Stimulated activated CD8-positive, alpha-beta memory T cell treated with anti-CD3 and anti-CD28 coated beads, Interleukin-7, amount 100 ng/mL, for 48 hours (primary cell): ENCODE measurements at regions not wholly inside any gene's neighbourhood (a gene's known extent, or its start where the extent isn't known, plus 50 kb on each side); places are given as distances from the start of the nearest gene placed in this dataset.

Source experiments
- DNase-seq, 2 donors: peaks; one replicate each; pipeline ENCODE4 v3.0.0-alpha.2; 2020; ENCODE audit warnings: low read depth in 1 of 2; ENCODE audit errors: extremely low read depth in 1 of 2

DNA sequence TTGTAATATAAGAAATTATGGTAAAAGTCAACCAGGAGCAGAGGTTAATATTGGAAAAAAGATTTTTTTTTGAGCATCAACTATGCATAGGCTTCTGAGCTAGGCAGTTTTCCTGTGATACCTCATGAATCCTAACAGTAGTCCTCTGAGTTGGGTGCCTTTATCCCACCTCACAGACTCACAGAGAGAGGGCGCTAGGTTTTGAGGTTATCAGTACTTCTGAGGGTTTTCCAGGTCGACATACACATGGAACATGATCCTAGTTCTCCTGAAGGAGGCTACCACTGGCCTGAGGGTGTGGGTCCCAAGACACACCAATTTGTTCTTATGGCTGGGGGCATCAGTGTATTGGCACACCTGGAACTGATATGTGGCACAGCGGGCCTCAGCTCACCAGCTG, 358.8 kb upstream of the JAG1 start:
- DNase-seq, result no peak

GRCh38 chr20:11034025-11034424, 360.2 kb upstream of the JAG1 start:
- DNase-seq, result no peak

GRCh38 chr20:11035211-11035610, 361.4 kb upstream of the JAG1 start:
- DNase-seq, result no peak

DNA sequence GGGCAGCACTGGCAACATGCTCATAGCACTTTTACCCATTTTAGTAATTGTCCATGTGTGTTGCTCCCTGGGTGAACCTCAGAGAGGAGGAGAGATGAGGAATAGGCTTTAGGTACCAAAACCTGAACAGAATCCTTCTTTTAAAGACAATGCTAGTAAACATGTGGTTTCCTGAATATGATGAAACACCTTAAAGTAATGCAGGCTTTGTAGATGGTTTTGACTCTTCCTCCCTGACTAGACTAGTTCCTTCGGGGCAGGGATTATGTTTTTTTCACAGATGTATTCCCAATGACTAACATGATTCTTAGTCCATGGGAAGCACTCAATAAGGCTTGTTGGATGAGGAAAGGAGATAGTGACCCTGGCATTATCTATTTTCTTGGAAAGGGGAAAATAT, 367.6 kb upstream of the JAG1 start:
- DNase-seq, result no peak

DNA sequence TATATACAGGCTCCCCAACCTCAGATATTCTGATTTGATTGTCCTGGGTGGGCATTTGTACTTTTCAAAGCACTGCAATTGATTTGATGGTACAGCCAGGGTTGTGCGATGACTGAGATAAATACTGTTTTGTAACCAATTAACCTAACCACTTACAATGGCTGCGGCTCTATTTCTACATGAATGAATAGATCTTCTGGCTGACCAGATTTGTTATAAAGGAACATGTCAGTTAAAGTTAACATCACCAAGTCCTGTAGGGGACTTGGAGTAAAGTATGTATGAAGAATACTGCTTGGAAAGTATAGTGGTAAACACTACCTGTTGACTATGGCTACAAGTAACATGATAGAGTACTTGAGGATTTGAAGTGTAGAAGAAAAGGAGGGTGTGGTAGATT, 369.2 kb upstream of the JAG1 start:
- DNase-seq, result no peak

- DNase-seq, result no peak
These were observed 370.8 kb upstream of the JAG1 start for GRCh38 chr20:11044561-11044960.

DNA sequence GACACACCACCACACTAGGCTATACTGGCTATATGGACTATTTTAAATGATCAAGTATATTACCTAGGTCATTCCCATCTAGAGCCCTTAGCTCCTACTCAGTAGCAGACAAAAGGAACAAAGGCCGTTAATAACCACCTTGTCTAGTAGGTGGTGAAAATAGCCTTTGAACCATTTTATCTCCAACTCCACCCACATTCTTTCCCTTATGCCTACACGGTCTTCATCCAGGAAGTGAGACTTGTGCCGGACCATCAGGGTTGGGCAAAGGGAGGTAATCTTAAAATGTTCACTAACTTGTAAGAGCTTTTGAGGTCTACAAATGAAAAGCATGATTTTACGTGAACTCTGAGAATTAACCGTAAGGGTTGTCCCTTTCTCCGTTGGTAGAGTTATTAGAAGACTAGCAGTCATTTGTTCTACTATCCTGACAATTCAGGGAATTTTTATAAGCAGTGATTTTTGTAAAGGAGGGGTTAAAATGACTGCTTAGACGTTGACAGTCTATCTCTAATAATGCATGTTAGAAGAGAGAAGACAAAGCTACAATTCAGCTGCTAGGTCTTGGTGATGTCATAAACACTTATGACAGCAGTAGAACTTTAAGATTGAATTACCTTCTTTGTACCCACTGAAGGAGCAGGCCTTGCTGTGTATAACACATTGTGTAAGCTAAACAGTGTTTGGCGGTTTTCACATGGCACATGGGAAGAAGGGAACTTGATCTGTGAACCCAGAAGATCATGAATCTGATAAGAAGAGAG, 371.8 kb upstream of the JAG1 start:
- DNase-seq, result no peak

- DNase-seq, result no peak
These were observed 373.8 kb upstream of the JAG1 start for GRCh38 chr20:11047559-11047958.

DNA sequence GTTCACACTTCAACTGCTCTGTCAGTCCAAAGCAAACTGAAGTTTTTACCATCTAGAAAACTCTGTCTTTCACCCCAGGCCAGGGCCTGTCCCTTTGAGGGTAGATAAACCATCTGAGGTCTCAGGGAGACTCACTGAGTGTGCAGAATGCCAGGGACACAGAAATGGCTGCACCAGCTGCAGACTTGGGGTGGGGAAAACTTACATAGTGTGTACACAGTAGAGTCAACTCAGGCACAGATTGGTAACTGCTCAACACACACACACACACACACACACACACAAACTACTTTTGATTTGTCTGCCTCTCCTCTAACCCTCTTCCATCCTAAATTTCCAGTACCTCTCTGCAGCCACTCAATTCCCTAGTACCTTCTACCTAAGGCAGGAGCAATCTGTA, 374.9 kb upstream of the JAG1 start:
- DNase-seq, result no peak

DNA sequence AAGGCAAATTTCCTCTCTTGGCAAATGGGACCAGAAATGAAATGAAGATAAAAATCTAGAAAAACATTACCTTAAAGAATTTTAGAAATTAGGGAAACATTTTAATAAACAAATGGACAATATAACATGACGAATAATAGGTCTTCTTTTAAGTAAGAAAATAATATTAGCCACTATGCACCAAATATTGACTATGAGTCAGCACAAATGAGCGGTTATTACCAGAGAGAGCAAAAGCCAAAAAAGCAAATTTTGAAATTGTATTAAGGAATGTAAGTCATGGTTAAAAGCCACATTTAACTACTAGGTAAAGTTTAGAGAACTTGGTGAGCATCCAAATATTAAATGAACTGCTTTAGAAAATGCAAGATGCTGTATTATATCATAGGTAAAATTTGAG, 376.6 kb upstream of the JAG1 start:
- DNase-seq, result no peak

GRCh38 chr20:11051136-11051535, 377.3 kb upstream of the JAG1 start:
- no peak for DNase-seq

DNA sequence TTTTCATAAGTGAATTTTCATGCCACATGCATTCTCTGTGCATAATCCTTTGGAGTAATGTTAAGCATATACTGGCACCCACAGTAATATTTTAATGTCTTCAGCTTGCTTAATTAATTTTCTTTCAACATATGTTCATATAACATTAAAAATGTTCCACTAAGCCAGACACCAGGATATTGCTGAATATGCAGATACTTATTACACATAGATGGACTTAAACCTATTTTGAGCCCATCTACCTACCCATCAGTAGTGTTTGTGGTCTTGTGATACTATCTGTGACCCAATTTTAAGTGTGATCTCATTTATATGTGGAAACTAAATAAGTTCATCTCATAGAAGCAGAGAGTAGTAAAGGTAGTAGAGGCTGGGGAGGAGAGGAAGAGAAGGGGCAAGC, 379.5 kb upstream of the JAG1 start:
- no peak for DNase-seq

GRCh38 chr20:11054266-11054993, 380.6 kb upstream of the JAG1 start:
- no peak for DNase-seq

DNA sequence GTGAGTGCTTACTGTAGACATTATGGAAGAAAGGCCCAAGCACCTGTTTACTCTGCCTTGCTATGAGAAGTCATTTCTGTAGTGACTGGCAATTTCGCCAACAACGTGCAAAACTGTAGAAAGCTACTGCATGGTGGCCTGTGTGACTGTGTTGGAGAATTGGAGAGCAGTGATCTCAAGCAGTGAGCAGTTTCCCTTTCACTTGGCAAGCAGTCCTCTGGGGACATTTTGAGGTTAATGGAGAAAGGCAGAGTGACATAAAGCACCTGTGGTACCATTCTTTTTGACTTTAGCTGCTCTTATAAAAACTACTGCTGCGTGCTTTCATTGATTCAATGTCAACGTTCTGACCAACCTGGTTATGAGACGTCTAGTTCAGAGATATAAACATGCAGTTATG, 382.6 kb upstream of the JAG1 start:
- no peak for DNase-seq

DNA sequence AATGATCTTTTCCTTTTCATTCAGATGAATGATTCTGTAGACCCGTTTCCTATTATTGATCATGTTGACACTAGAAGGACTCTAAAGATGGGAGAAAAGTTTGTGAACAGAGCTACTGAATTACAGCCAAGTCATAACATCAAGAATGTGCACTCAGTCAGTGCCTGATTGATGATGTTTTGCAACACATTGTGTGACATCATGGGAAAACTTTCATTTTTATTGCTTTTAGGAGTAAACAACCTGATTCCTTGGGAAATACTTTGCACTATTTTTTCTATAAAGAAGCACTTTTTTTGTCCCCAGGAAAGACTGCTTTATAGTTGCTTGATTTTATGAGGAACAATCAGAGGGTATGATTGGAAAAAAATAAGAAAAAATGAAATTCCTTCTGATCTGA, 383.8 kb upstream of the JAG1 start:
- DNase-seq, result no peak

DNA sequence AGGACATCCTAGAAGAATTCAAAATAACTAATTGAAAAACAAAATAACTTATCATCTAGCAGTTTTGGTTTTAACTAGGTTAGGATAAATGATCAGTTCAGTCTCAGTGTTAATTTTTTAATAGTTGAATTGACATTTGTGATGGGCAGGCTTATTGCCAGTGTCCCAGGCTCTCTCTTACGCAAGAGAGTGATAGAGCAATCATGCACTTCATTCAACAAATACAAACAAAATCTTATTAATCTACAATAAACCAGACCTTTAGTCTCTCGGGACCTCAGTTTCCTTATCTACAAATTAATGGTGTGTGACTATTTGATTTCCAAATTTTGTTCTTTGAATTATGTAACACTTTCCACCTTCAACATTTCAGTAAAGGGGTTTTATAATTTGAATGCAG, 385.9 kb upstream of the JAG1 start:
- DNase-seq, result no peak

DNA sequence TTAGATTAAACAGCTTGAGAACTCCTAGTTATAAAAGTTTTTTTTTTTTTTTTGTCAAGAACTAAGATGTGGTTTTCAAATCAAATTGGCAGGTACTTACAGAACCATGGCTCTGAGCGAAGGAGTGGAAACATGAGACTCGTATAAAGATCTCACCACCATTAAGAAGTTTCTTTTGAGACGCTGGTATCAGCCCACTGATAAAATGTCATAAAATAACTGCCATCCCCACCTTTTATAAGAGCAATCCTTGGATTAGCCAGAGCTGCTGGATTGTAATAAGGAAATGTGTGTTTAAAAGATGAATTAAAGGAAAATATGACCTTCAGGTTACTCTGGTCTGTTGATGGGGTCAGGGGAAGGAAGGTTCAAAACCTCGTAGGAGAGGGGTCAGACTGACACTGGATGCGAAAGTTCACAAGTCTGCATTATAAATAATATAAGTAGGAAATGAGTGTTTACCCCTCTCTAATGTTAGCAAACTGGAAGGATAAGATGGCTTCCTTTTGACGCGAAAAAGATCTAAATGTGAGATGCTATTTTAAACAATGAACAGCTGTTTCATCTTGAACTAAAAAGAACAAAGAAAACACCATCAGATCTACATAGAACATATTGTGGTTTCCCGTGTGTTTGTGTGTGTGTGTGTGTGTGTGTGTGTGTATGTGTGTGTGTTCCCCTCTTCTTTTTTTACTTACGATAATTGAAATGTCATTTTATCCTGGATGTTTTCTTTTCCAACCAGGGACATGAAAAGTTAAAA, 386.8 kb upstream of the JAG1 start:
- no peak for DNase-seq

DNA sequence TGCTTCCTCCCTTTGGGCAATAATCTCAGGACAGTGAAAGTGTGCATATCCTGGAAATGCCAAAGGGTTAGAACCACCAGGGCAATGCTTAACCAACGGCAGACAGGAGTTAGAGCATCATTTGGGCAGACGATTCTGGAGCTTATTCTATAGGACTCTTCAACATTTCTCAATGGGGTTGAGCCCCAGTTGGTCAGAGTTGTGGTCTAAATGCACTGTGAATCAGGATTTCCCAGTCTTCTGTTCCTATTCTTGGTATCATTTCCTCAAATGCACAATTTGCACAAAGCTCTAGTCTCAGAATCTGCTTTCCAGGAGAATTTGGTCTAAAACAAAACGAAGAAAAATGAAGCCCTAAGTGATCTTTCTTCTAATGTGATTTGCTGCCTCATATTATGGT, 389.6 kb upstream of the JAG1 start:
- no peak for DNase-seq

- DNase-seq, result no peak
These were observed 391.1 kb upstream of the JAG1 start for GRCh38 chr20:11064946-11065345.

DNA sequence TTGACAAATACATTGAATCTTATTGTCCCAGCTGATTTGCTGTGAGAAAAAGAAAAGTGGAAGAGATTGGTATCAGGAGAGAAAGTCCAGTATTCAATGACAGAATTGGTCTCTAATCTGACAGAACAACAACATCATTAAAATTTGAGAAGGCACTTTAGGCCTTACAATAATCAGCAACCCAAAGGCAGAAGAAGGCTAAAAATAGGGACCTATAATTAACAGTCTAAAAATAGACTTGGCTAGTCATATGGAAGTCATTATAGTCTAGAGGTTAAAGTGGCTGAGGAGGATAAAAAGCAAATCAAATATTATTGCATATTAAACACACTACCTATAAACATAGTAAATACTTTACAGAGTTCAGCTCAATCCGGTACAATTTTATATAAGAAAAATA, 393.6 kb upstream of the JAG1 start:
- no peak for DNase-seq

DNA sequence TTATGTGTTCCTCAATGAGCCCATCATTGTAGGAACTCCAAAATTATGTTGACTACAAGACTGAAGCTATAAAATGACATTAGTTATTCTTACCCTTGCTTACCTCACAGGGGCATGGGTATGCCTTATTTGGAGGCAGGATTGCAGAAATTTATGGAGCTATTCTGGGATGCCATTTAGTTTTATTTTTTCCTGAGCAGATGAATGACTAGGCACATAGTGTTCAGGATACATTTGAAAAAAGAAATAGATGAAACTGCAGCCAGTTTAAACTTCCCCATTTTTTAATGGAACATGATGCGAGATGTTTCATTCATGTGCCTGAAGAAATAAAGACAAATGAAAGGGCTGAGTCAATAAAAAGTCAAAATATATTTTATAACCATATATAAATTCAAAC, 399.2 kb upstream of the JAG1 start:
- no peak for DNase-seq
